Activated CD4-positive, alpha-beta memory T cell treated with anti-CD3 and anti-CD28 coated beads, Interleukin-2, amount 10 ng/mL, durations not matched to agents 7 days and 5 days (primary cell): ENCODE measurements at regions not wholly inside any gene's neighbourhood (a gene's known extent, or its start where the extent isn't known, plus 50 kb on each side); places are given as distances from the start of the nearest gene placed in this dataset.

Experiments
- CTCF ChIA-PET: fragments of 350-600 bp; sonication (Branson Sonifier 250); formaldehyde crosslinking; loops from one replicate; lab custom pipeline; 2021; ENCODE audit warnings: antibody characterized with exemption, inconsistent platforms; lab: Charles Lee
- POLR2A ChIA-PET: fragments of 350-600 bp; sonication (Branson Sonifier 250); formaldehyde crosslinking; loops from one replicate; lab custom pipeline; 2021; ENCODE audit warnings: antibody characterized with exemption; lab: Charles Lee
- DNase-seq: peaks from one replicate; pipeline ENCODE4 v3.0.0-alpha.2; 2020
- H3K27ac Mint-ChIP-seq: one replicate; pipeline ENCODE4 v1.8.0; 2021; ENCODE audit warnings: mild to moderate bottlenecking, mixed read lengths
- H3K27me3 Mint-ChIP-seq: one replicate; pipeline ENCODE4 v1.8.0; 2021; ENCODE audit warnings: mixed read lengths
- H3K36me3 Mint-ChIP-seq: one replicate; pipeline ENCODE4 v1.8.0; 2021; ENCODE audit warnings: low read depth, mixed read lengths
- H3K4me1 Mint-ChIP-seq: one replicate; pipeline ENCODE4 v1.8.0; 2021; ENCODE audit warnings: mixed read lengths
- H3K4me3 Mint-ChIP-seq: one replicate; pipeline ENCODE4 v1.8.0; 2021; ENCODE audit warnings: mild to moderate bottlenecking, mixed read lengths
- H3K9me3 Mint-ChIP-seq: one replicate; pipeline ENCODE4 v1.8.0; 2021; ENCODE audit warnings: mixed read lengths

- POLR2A ChIA-PET: interaction anchor here (0.5 kb wide), 1 partner anchor 42 kb away, joined by 3 read pairs; no protein-coding TSS in a partner anchor
- CTCF ChIA-PET: no interaction called here
- Mint-ChIP-seq H3K4me3 (no peak overlapping the region), H3K36me3 (no peaks in the 10 kb centered on the region), H3K27ac (no peak overlapping the region), H3K27me3 (no peaks in the 10 kb centered on the region), H3K9me3 (no peaks in the 10 kb centered on the region), H3K4me1 (no peaks in the 10 kb centered on the region)
- no peak for DNase-seq
These were observed 185.4 kb downstream of the TTLL7 start for GRCh38 chr1:83813576-83813975.

DNA sequence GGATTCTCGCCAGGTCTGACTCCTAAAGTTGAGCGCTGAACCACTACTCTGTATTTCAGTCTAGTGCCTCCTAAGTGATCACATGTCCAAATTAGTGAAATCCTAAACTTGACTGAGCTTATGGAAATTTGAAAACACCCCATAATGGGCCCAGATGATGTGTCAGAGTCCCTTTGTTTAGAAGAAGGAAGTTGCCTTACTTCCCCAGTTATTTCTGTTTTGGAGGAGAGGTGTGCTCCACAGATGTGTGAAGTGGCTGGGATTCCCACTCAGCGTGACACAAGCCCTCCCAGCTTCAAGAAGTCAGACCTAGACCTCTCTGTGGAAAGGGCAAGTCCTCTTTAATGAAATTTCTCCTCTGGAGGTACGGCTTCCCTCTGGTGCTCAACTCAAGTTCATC, 188.8 kb downstream of the TTLL7 start:
- H3K27ac Mint-ChIP-seq: no peak overlapping the region

DNA sequence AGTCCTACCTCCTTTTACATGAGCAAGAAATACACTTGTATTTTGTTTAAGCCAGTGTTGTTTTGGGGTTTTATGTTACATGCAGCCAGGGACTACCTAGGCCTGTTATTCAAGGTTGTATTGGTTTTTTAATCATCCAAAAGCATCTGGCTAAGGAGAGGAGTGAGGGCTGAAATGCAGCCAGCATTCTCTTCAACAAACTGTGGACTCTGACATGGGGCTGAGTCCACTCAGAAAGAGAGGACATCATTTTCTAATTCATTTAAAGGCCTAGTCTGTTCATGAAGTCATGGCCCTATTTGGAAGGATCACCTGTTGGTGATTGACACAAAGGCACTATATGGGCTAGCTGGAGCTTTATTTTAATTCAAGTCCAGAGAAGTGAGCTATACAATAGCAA, 190.4 kb downstream of the TTLL7 start:
- DNase-seq: no peak
- H3K9me3 Mint-ChIP-seq: no peaks in the 10 kb centered on the region
- no peaks in the 10 kb centered on the region for H3K27me3 Mint-ChIP-seq
- H3K27ac Mint-ChIP-seq: no peak overlapping the region
- H3K4me3 Mint-ChIP-seq: no peak overlapping the region
- CTCF ChIA-PET: no interaction called here
- no peaks in the 10 kb centered on the region for H3K36me3 Mint-ChIP-seq
- POLR2A ChIA-PET: no interaction called here
- no peaks in the 10 kb centered on the region for H3K4me1 Mint-ChIP-seq

More for the DNA sequence above, 188.8 kb downstream of the TTLL7 start:
- no peaks in the 10 kb centered on the region for H3K9me3 Mint-ChIP-seq
- ChIA-PET POLR2A (no interaction called here), CTCF (no interaction called here)
- DNase-seq: no peak
- no peaks in the 10 kb centered on the region for H3K4me1 Mint-ChIP-seq
- H3K27me3 Mint-ChIP-seq: no peaks in the 10 kb centered on the region
- no peak overlapping the region for H3K4me3 Mint-ChIP-seq
- no peaks in the 10 kb centered on the region for H3K36me3 Mint-ChIP-seq

DNA sequence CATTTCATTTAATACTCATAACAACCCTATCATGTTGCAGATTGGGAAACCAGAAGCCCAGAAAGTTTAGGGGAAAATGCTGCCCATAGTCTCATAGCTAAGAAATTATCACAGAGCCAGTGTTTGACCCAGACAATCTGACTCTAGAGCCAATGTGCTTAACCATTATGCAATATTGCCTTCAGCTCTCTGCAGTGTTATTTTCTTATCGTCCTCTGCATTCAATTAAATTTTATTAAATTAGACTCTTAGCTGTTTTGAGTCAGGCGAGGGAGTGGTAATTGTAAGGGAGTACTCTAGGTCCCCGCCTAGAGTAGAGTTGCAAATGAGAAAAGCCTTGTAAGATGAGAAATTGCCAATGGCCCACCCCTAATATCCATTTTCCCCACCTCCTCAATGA, 191.1 kb downstream of the TTLL7 start:
- Mint-ChIP-seq H3K27ac (no peak overlapping the region), H3K9me3 (no peaks in the 10 kb centered on the region)
- CTCF ChIA-PET: no interaction called here

GRCh38 chr1:83807231-83807630, 191.7 kb downstream of the TTLL7 start:
- ChIA-PET CTCF (no interaction called here), POLR2A (no interaction called here)
- Mint-ChIP-seq H3K27me3 (no peaks in the 10 kb centered on the region), H3K36me3 (no peaks in the 10 kb centered on the region), H3K4me3 (no peak overlapping the region), H3K9me3 (no peaks in the 10 kb centered on the region), H3K27ac (no peak overlapping the region), H3K4me1 (no peaks in the 10 kb centered on the region)
- DNase-seq: no peak

More for the DNA sequence above, 191.1 kb downstream of the TTLL7 start:
- no peaks in the 10 kb centered on the region for H3K27me3 Mint-ChIP-seq
- no peak for DNase-seq
- POLR2A ChIA-PET: no interaction called here
- H3K4me3 Mint-ChIP-seq: no peak overlapping the region
- no peaks in the 10 kb centered on the region for H3K4me1 Mint-ChIP-seq
- no peaks in the 10 kb centered on the region for H3K36me3 Mint-ChIP-seq

GRCh38 chr1:83805921-83806320, 193.0 kb downstream of the TTLL7 start:
- Mint-ChIP-seq H3K36me3 (no peaks in the 10 kb centered on the region), H3K4me3 (no peak overlapping the region), H3K4me1 (no peaks in the 10 kb centered on the region), H3K27ac (no peak overlapping the region), H3K27me3 (no peaks in the 10 kb centered on the region), H3K9me3 (no peaks in the 10 kb centered on the region)
- CTCF ChIA-PET: no interaction called here
- no peak for DNase-seq
- POLR2A ChIA-PET: no interaction called here

- no peaks in the 10 kb centered on the region for H3K27me3 Mint-ChIP-seq
- POLR2A ChIA-PET: no interaction called here
These were observed 196.3 kb downstream of the TTLL7 start for GRCh38 chr1:83802460-83803152.

GRCh38 chr1:83802023-83802422, 196.9 kb downstream of the TTLL7 start:
- Mint-ChIP-seq H3K27me3 (no peaks in the 10 kb centered on the region), H3K27ac (no peak overlapping the region), H3K4me1 (no peaks in the 10 kb centered on the region), H3K4me3 (no peak overlapping the region), H3K36me3 (no peaks in the 10 kb centered on the region), H3K9me3 (no peaks in the 10 kb centered on the region)
- CTCF ChIA-PET: no interaction called here
- no peak for DNase-seq
- POLR2A ChIA-PET: no interaction called here

More at GRCh38 chr1:83802460-83803152, 196.3 kb downstream of the TTLL7 start:
- CTCF ChIA-PET: no interaction called here
- Mint-ChIP-seq H3K27ac (no peak overlapping the region), H3K36me3 (no peaks in the 10 kb centered on the region), H3K9me3 (no peaks in the 10 kb centered on the region), H3K4me1 (no peaks in the 10 kb centered on the region), H3K4me3 (no peak overlapping the region)
- no peak for DNase-seq

- Mint-ChIP-seq H3K27ac (no peak overlapping the region), H3K36me3 (no peaks in the 10 kb centered on the region), H3K9me3 (no peaks in the 10 kb centered on the region), H3K4me1 (no peaks in the 10 kb centered on the region), H3K27me3 (no peaks in the 10 kb centered on the region), H3K4me3 (no peak overlapping the region)
- DNase-seq: no peak
- ChIA-PET CTCF (no interaction called here), POLR2A (no interaction called here)
These were observed 198.9 kb downstream of the TTLL7 start for GRCh38 chr1:83800066-83800465.

GRCh38 chr1:83799594-83799993, 199.3 kb downstream of the TTLL7 start:
- Mint-ChIP-seq H3K36me3 (no peaks in the 10 kb centered on the region), H3K27ac (no peak overlapping the region), H3K4me1 (no peaks in the 10 kb centered on the region), H3K27me3 (no peaks in the 10 kb centered on the region), H3K4me3 (no peak overlapping the region), H3K9me3 (no peaks in the 10 kb centered on the region)
- ChIA-PET POLR2A (no interaction called here), CTCF (no interaction called here)
- no peak for DNase-seq

- Mint-ChIP-seq H3K36me3 (no peaks in the 10 kb centered on the region), H3K9me3 (no peaks in the 10 kb centered on the region), H3K4me3 (no peak overlapping the region), H3K4me1 (no peaks in the 10 kb centered on the region), H3K27me3 (no peaks in the 10 kb centered on the region), H3K27ac (no peak overlapping the region)
- DNase-seq: no peak
- ChIA-PET CTCF (no interaction called here), POLR2A (no interaction called here)
These were observed 200.0 kb downstream of the TTLL7 start for GRCh38 chr1:83798965-83799364.

DNA sequence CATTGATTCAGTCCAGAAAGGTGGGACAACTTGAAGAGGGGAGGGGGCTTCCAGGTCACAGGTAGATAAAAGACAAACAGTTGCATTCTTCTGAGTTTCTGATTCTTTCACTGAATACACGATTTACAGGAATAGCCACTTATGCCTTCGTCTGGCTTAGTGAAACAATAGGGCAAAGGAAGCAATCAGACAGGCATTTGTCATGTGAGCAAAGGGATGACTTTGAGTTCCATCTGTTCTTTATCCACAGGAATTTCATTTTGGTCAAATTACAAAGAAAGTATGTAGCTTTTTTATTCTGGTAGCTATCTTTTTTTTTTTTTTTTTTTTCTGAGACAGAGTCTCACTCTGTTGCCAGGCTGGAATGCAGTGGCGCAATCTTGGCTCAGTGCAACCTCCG, 202.5 kb downstream of the TTLL7 start:
- ChIA-PET CTCF (interaction anchor here (0.6 kb wide), 1 partner anchor 1663 kb away, joined by 3 read pairs; no protein-coding TSS in a partner anchor), POLR2A (no interaction called here)
- Mint-ChIP-seq H3K36me3 (no peaks in the 10 kb centered on the region), H3K27me3 (no peaks in the 10 kb centered on the region), H3K4me1 (no peaks in the 10 kb centered on the region), H3K27ac (no peak overlapping the region), H3K4me3 (no peak overlapping the region), H3K9me3 (no peaks in the 10 kb centered on the region)
- DNase-seq: no peak

GRCh38 chr1:83794384-83794783, 204.5 kb downstream of the TTLL7 start:
- ChIA-PET POLR2A (no interaction called here), CTCF (interaction anchor here (1.1 kb wide), 1 partner anchor 30 kb away, joined by 3 read pairs; no protein-coding TSS in a partner anchor)
- H3K27ac Mint-ChIP-seq: no peak overlapping the region
- no peak overlapping the region for H3K4me3 Mint-ChIP-seq
- no peaks in the 10 kb centered on the region for H3K4me1 Mint-ChIP-seq
- no peaks in the 10 kb centered on the region for H3K9me3 Mint-ChIP-seq
- H3K36me3 Mint-ChIP-seq: no peaks in the 10 kb centered on the region
- DNase-seq: no peak
- H3K27me3 Mint-ChIP-seq: no peaks in the 10 kb centered on the region

DNA sequence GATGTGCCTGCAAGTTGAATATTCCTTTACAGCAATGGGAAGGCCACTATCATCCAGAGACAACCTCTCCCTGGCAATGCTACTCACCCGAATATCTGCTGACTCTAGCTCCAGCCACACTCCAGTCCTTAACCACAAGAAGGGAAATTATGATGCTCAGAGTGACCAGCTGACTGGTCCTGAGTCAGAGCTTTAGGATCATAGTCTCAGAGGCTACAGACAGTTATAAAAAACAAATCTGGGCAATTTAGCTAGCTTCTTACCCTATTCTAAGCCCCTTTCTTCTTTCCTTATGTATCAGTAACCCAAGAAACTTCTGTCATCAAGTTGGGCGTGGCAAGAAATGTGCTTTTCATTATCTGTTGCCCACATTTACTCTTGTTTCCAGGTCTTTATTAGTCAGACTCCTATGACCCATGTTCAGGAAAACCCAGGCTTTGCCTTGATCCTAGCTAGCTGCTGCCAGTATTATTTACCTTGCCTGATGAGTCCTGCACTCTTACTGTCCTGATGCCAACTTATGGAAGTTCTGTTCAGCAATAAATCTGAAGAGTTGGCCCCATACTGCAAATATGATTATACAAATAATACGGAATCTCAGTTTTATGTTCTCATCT, 207.0 kb downstream of the TTLL7 start:
- no peaks in the 10 kb centered on the region for H3K4me1 Mint-ChIP-seq
- ChIA-PET CTCF (no interaction called here), POLR2A (no interaction called here)
- H3K27me3 Mint-ChIP-seq: no peaks in the 10 kb centered on the region
- no peak for DNase-seq
- no peak overlapping the region for H3K4me3 Mint-ChIP-seq
- H3K36me3 Mint-ChIP-seq: no peaks in the 10 kb centered on the region
- H3K9me3 Mint-ChIP-seq: no peaks in the 10 kb centered on the region
- H3K27ac Mint-ChIP-seq: no peak overlapping the region
